ENCODE measurements at regions not wholly inside any gene's neighbourhood (a gene's known extent, or its start where the extent isn't known, plus 50 kb on each side); places are given as distances from the start of the nearest gene placed in this dataset.

GRCh38 chr2:59181347-59181746 lies 940.2 kb upstream of the FANCL start:
- no peak for TF ChIP-seq GATA2 (IDR thresholded peaks at IDR 0.05; ENCODE audit: low read depth, low read length)
- TF ChIP-seq GATA3 (IDR thresholded peaks at IDR 0.05; ENCODE audit: low read depth, low read length) = no peak

- TF ChIP-seq GATA3 (IDR thresholded peaks at IDR 0.05; ENCODE audit: low read depth, low read length) (no peak), GATA2 (IDR thresholded peaks at IDR 0.05; ENCODE audit: low read depth, low read length) (no peak)
These were observed 939.5 kb upstream of the FANCL start for GRCh38 chr2:59180621-59181020.

DNA sequence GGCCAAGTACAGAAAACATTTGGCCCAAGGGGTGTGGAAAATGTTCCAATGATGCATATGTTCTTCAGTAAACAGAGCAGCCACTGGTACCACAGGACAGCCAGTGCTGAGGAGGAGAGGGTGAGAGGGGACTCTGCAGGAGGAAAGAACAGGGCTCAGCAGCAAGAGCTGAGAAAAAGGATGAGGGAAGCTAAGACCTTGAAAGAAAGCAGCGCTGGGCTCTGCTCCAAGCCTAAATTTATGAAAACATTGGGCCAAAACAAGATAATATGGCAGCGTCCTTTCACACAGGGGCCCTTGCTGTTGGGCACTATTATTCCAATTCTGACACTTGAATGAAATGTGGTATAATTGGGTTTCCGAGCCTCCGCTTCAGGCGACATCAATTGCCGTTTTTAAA lies 939.0 kb upstream of the FANCL start:
- no peak for TF ChIP-seq GATA2 (IDR thresholded peaks at IDR 0.05; ENCODE audit: low read depth, low read length)
- TF ChIP-seq GATA3 (IDR thresholded peaks at IDR 0.05; ENCODE audit: low read depth, low read length) = no peak

GRCh38 chr2:59177748-59178147 lies 936.6 kb upstream of the FANCL start:
- TF ChIP-seq GATA3 (IDR thresholded peaks at IDR 0.05; ENCODE audit: low read depth, low read length) = no peak
- TF ChIP-seq GATA2 (IDR thresholded peaks at IDR 0.05; ENCODE audit: low read depth, low read length) = no peak

DNA sequence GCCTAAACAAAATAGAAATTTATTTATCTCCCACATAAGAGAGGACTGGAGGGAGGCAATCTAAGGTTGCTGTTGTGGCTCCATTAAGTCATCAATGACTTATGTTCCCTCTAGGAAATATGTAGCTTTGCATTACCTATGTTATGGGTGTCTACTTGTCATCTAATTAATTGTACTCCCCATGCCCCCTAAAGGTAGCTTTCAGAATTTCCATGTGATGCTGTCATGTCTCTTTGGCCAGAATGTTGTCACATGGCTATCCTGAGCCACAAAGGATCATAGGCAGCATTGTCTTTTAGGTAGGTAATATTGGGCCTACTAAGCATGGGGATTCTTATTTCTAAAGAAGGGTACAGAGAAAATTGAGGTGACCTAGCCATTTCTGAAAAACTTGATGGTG lies 935.6 kb upstream of the FANCL start:
- no peak for TF ChIP-seq GATA3 (IDR thresholded peaks at IDR 0.05; ENCODE audit: low read depth, low read length)
- TF ChIP-seq GATA2 (IDR thresholded peaks at IDR 0.05; ENCODE audit: low read depth, low read length) = no peak

GRCh38 chr2:59174536-59175243 lies 933.6 kb upstream of the FANCL start:
- TF ChIP-seq GATA2 (IDR thresholded peaks at IDR 0.05; ENCODE audit: low read depth, low read length) = no peak
- no peak for TF ChIP-seq GATA3 (IDR thresholded peaks at IDR 0.05; ENCODE audit: low read depth, low read length)

DNA sequence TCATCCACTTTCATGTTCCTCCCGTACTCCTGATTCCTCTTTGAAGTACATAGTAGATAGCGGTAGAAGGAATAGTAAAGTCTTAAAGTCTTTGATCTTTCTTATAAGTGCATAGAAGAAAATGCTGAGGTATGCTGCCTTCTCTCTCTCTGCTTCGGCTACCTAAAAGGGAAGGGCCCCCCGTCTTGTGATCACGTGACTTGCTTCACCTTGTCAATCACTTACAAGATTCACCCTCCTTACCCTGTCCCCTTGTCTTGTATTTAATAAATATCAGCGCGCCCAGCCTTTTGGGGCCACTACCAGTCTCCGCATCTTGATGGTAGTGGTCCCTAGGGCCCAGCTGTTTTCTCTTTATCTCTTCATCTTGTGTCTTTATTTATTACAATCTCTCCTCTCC lies 932.2 kb upstream of the FANCL start:
- no peak for TF ChIP-seq GATA2 (IDR thresholded peaks at IDR 0.05; ENCODE audit: low read depth, low read length)
- no peak for TF ChIP-seq GATA3 (IDR thresholded peaks at IDR 0.05; ENCODE audit: low read depth, low read length)

DNA sequence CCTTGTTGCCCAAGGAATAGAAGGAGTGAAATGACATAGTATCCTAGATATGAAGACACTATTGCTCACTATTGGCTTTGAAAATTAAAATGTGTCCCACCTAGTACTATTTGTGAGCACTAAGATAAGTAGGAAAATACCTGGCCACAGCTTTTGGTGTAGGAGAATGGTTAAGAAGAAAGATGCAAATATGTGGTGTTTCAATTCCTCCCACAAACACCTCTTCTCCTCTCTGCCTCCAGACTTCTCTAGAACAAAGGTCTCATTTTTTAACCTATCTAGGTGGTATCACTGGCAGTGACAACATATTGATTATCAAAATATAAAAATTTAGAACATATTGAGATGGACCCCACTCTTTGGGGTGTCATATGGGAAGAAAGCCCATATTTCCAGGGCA lies 929.9 kb upstream of the FANCL start:
- TF ChIP-seq GATA2 (IDR thresholded peaks at IDR 0.05; ENCODE audit: low read depth, low read length) = no peak
- TF ChIP-seq GATA3 (IDR thresholded peaks at IDR 0.05; ENCODE audit: low read depth, low read length) = no peak

- no peak for TF ChIP-seq GATA3 (IDR thresholded peaks at IDR 0.05; ENCODE audit: low read depth, low read length)
- TF ChIP-seq GATA2 (IDR thresholded peaks at IDR 0.05; ENCODE audit: low read depth, low read length) = no peak
These were observed 927.6 kb upstream of the FANCL start for GRCh38 chr2:59168766-59169165.

- TF ChIP-seq GATA2 (IDR thresholded peaks at IDR 0.05; ENCODE audit: low read depth, low read length) (no peak), GATA3 (IDR thresholded peaks at IDR 0.05; ENCODE audit: low read depth, low read length) (no peak)
These were observed 926.4 kb upstream of the FANCL start for GRCh38 chr2:59167514-59167913.

GRCh38 chr2:59151805-59152204 lies 910.7 kb upstream of the FANCL start:
- no peak for TF ChIP-seq GATA3 (IDR thresholded peaks at IDR 0.05; ENCODE audit: low read depth, low read length)
- TF ChIP-seq GATA2 (IDR thresholded peaks at IDR 0.05; ENCODE audit: low read depth, low read length) = no peak

DNA sequence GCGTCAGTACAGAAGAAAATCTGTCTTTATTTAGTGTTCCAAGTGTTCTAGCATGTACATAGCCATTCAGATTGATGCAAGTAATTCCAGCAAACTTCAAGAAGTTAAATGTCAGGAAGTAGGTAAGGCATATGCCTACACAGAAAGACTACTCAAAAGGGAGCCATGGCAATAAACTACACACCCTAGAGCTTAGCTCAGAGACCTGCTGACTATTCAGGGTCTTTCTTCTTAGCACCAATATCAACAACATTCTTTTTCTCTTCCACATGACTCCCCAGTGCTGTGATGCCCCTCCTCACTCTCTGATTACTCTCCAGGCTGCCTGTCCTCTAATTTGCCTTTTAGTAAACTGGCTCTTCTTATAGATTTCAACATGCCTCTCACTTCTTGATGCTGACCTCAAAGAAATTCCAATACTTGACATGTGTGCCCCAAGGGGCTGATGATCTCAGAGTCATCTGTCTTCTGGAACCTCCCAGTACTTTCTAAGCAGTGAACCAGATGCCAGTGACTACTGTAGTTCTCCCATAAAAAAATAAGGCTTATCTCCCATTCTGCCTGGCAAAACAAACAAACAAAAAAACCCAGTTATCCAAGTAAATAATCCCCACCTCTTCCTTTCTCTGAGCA lies 909.2 kb upstream of the FANCL start:
- no peak for TF ChIP-seq GATA2 (IDR thresholded peaks at IDR 0.05; ENCODE audit: low read depth, low read length)
- TF ChIP-seq GATA3 (IDR thresholded peaks at IDR 0.05; ENCODE audit: low read depth, low read length) = no peak

GRCh38 chr2:59149271-59149670 lies 908.1 kb upstream of the FANCL start:
- no peak for TF ChIP-seq GATA2 (IDR thresholded peaks at IDR 0.05; ENCODE audit: low read depth, low read length)
- TF ChIP-seq GATA3 (IDR thresholded peaks at IDR 0.05; ENCODE audit: low read depth, low read length) = no peak

GRCh38 chr2:59112258-59112657 lies 871.1 kb upstream of the FANCL start:
- TF ChIP-seq GATA3 (IDR thresholded peaks at IDR 0.05; ENCODE audit: low read depth, low read length) = no peak
- no peak for TF ChIP-seq GATA2 (IDR thresholded peaks at IDR 0.05; ENCODE audit: low read depth, low read length)

DNA sequence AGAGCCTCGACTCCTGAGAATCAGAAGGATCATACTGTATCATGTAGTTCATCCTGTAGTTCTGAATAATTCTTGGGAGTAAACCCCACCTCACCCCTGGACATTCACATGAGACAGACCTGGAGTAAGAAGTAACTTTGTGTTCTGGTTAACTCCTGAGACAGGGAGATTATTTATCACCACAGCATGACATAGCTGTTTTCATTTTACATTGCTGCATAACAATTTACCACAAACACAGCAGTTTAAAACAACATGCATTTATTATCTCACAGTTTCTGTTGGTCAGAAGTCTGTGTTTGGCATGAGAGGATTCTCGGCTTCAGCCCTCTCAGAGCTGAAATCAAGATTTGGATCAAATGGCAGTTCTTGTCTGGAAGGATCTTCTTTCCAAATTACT lies 855.8 kb upstream of the FANCL start:
- TF ChIP-seq GATA3 (IDR thresholded peaks at IDR 0.05; ENCODE audit: low read depth, low read length) (no peak), GATA2 (IDR thresholded peaks at IDR 0.05; ENCODE audit: low read depth, low read length) (no peak)
